Osteocyte (in vitro differentiated cells): ENCODE measurements at regions not wholly inside any gene's neighbourhood (a gene's known extent, or its start where the extent isn't known, plus 50 kb on each side); places are given as distances from the start of the nearest gene placed in this dataset.

Experiments used
- DNase-seq: peaks from one replicate; pipeline ENCODE4 v3.0.0; 2021; ENCODE audit warnings: mixed read lengths; ENCODE audit not compliant: unreplicated experiment; ENCODE audit errors: extremely low spot score
- H3K27ac Mint-ChIP-seq: one replicate; pipeline ENCODE4 v1.8.0; 2021; ENCODE audit warnings: mild to moderate bottlenecking, mixed read lengths; ENCODE audit not compliant: unreplicated experiment
- H3K27me3 Mint-ChIP-seq: one replicate; pipeline ENCODE4 v1.8.0; 2021; ENCODE audit warnings: mixed read lengths; ENCODE audit not compliant: unreplicated experiment
- H3K36me3 Mint-ChIP-seq: one replicate; pipeline ENCODE4 v1.8.0; 2021; ENCODE audit warnings: mixed read lengths; ENCODE audit not compliant: unreplicated experiment
- H3K4me1 Mint-ChIP-seq: one replicate; pipeline ENCODE4 v1.8.0; 2021; ENCODE audit warnings: mixed read lengths; ENCODE audit not compliant: unreplicated experiment
- H3K4me3 Mint-ChIP-seq: one replicate; pipeline ENCODE4 v1.8.0; 2021; ENCODE audit warnings: mild to moderate bottlenecking, moderate library complexity, mixed read lengths; ENCODE audit not compliant: unreplicated experiment
- H3K9me3 Mint-ChIP-seq: one replicate; pipeline ENCODE4 v1.8.0; 2021; ENCODE audit warnings: mixed read lengths; ENCODE audit not compliant: unreplicated experiment
- TF ChIP-seq, protein P1 (sequence below): fragments of 200-600 bp; sonication (generic); IDR thresholded peaks from 2 replicates; pipeline ENCODE4 v1.5.0; 2021; ENCODE audit warnings: antibody characterized with exemption, mild to moderate bottlenecking, moderate library complexity

GRCh38 chr20:56859801-56860261, 230.7 kb downstream of the TFAP2C start:
- H3K36me3 Mint-ChIP-seq: no peaks in the 10 kb centered on the region
- H3K4me3 Mint-ChIP-seq: no peak overlapping the region
- no peak for DNase-seq
- no peaks in the 10 kb centered on the region for H3K27me3 Mint-ChIP-seq
- TF ChIP-seq, protein P1, sequence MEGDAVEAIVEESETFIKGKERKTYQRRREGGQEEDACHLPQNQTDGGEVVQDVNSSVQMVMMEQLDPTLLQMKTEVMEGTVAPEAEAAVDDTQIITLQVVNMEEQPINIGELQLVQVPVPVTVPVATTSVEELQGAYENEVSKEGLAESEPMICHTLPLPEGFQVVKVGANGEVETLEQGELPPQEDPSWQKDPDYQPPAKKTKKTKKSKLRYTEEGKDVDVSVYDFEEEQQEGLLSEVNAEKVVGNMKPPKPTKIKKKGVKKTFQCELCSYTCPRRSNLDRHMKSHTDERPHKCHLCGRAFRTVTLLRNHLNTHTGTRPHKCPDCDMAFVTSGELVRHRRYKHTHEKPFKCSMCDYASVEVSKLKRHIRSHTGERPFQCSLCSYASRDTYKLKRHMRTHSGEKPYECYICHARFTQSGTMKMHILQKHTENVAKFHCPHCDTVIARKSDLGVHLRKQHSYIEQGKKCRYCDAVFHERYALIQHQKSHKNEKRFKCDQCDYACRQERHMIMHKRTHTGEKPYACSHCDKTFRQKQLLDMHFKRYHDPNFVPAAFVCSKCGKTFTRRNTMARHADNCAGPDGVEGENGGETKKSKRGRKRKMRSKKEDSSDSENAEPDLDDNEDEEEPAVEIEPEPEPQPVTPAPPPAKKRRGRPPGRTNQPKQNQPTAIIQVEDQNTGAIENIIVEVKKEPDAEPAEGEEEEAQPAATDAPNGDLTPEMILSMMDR: no peak
- peaks cover 47% of the 10 kb centered on the region for H3K4me1 Mint-ChIP-seq
- H3K27ac Mint-ChIP-seq: peak overlapping the region; percentile 81
- no peaks in the 10 kb centered on the region for H3K9me3 Mint-ChIP-seq

GRCh38 chr20:56860413-56860812, 231.3 kb downstream of the TFAP2C start:
- Mint-ChIP-seq H3K4me1 (peaks cover 47% of the 10 kb centered on the region), H3K27me3 (no peaks in the 10 kb centered on the region), H3K4me3 (no peak overlapping the region), H3K36me3 (no peaks in the 10 kb centered on the region), H3K27ac (peak overlapping the region; percentile 81), H3K9me3 (no peaks in the 10 kb centered on the region)
- no peak for DNase-seq
- TF ChIP-seq, protein P1: no peak

GRCh38 chr20:56861590-56861989, 232.5 kb downstream of the TFAP2C start:
- Mint-ChIP-seq H3K9me3 (no peaks in the 10 kb centered on the region), H3K36me3 (no peaks in the 10 kb centered on the region), H3K4me3 (no peak overlapping the region), H3K27ac (peak overlapping the region; percentile 81), H3K27me3 (no peaks in the 10 kb centered on the region), H3K4me1 (peaks cover 44% of the 10 kb centered on the region)
- DNase-seq: no peak
- TF ChIP-seq, protein P1: no peak

GRCh38 chr20:56865055-56865454, 235.9 kb downstream of the TFAP2C start:
- DNase-seq: no peak
- peaks cover 2% of the 10 kb centered on the region for H3K36me3 Mint-ChIP-seq
- TF ChIP-seq, protein P1: no peak
- H3K9me3 Mint-ChIP-seq: peaks cover 10% of the 10 kb centered on the region
- no peaks in the 10 kb centered on the region for H3K27me3 Mint-ChIP-seq
- no peak overlapping the region for H3K4me3 Mint-ChIP-seq
- no peak overlapping the region for H3K27ac Mint-ChIP-seq
- H3K4me1 Mint-ChIP-seq: peaks cover 17% of the 10 kb centered on the region

- Mint-ChIP-seq H3K9me3 (peaks cover 10% of the 10 kb centered on the region), H3K27me3 (no peaks in the 10 kb centered on the region), H3K4me1 (peaks cover 2% of the 10 kb centered on the region), H3K4me3 (no peak overlapping the region), H3K27ac (no peak overlapping the region), H3K36me3 (peaks cover 2% of the 10 kb centered on the region)
- TF ChIP-seq, protein P1: no peak
- no peak for DNase-seq
Measured at GRCh38 chr20:56867128-56867527, 238.0 kb downstream of the TFAP2C start.
